UCSD-AML1 (cell line): ENCODE measurements at regions not wholly inside any gene's neighbourhood (a gene's known extent, or its start where the extent isn't known, plus 50 kb on each side); places are given as distances from the start of the nearest gene placed in this dataset.

Experiments
- DNase-seq: peaks from one replicate; lab custom pipeline; 2025; ENCODE audit not compliant: unreplicated experiment; lab: John Stamatoyannopoulos, UW

- DNase-seq: no peak
Observed at GRCh38 chr9:109939698-109940342, 159.8 kb downstream of the PALM2AKAP2 start.

GRCh38 chr9:109940561-109940960 lies 160.6 kb downstream of the PALM2AKAP2 start:
- DNase-seq: no peak

GRCh38 chr9:109941771-109942170 lies 161.8 kb downstream of the PALM2AKAP2 start:
- DNase-seq: no peak

- DNase-seq: no peak
Observed at GRCh38 chr9:109945573-109945972, 165.6 kb downstream of the PALM2AKAP2 start.

- DNase-seq: no peak
Observed at GRCh38 chr9:109948453-109948852, 168.5 kb downstream of the PALM2AKAP2 start.

GRCh38 chr9:109950710-109951443 lies 170.9 kb downstream of the PALM2AKAP2 start:
- DNase-seq: no peak

GRCh38 chr9:109953300-109953699 lies 173.3 kb downstream of the PALM2AKAP2 start:
- DNase-seq: no peak

GRCh38 chr9:109953813-109954497 lies 174.0 kb downstream of the PALM2AKAP2 start:
- no peak for DNase-seq

GRCh38 chr9:109956717-109957440 lies 176.9 kb downstream of the PALM2AKAP2 start:
- DNase-seq: no peak

GRCh38 chr9:109959679-109960078 lies 179.7 kb downstream of the PALM2AKAP2 start:
- no peak for DNase-seq

- no peak for DNase-seq
Observed at GRCh38 chr9:109961626-109962025, 181.6 kb downstream of the PALM2AKAP2 start.

GRCh38 chr9:109962215-109962614 lies 182.2 kb downstream of the PALM2AKAP2 start:
- no peak for DNase-seq

GRCh38 chr9:109963079-109963478 lies 183.1 kb downstream of the PALM2AKAP2 start:
- no peak for DNase-seq

GRCh38 chr9:109966643-109967368 lies 186.8 kb downstream of the PALM2AKAP2 start:
- DNase-seq: no peak

- DNase-seq: no peak
Observed at GRCh38 chr9:109967651-109968642, 187.9 kb downstream of the PALM2AKAP2 start.

GRCh38 chr9:109969011-109969410 lies 189.0 kb downstream of the PALM2AKAP2 start:
- no peak for DNase-seq

GRCh38 chr9:109969573-109970237 lies 189.7 kb downstream of the PALM2AKAP2 start:
- DNase-seq: peak; percentile 22

- DNase-seq: no peak
Observed at GRCh38 chr9:109971226-109971625, 191.2 kb downstream of the PALM2AKAP2 start.
